Lung (tissue), 11 donors: ENCODE measurements at regions not wholly inside any gene's neighbourhood (a gene's known extent, or its start where the extent isn't known, plus 50 kb on each side); places are given as distances from the start of the nearest gene placed in this dataset.

Experiments
- ATAC-seq: fragments of 200-7000 bp; cut with Tn5 transposase; one replicate; pipeline ENCODE4 v1.9.1; 2020; ENCODE audit warnings: moderate number of reproducible peaks; ENCODE audit not compliant: insufficient read depth, low FRiP score
- DNase-seq, 3 donors: peaks; one replicate each; pipeline ENCODE4 v3.0.0-alpha.2; 2013 to 2017
- H3K27ac ChIP-seq, 2 donors: one replicate each; pipeline ENCODE4 v1.5.1; 2013; ENCODE audit warnings: mild to moderate bottlenecking in 2 of 2, moderate library complexity in 2 of 2, control low read depth in 1 of 2, inconsistent platforms in 1 of 2, low read depth in 1 of 2, low read length in 1 of 2
- H3K27me3 ChIP-seq, 3 donors: one replicate each; pipeline ENCODE4 v1.5.1; 2013; ENCODE audit warnings: low read length in 2 of 3; ENCODE audit not compliant: control insufficient read depth in 3 of 3, insufficient read depth in 3 of 3
- H3K36me3 ChIP-seq, 4 donors: one replicate each; pipeline ENCODE4 v1.5.1; 2013; ENCODE audit warnings: low read length in 4 of 4, mild to moderate bottlenecking in 1 of 4, moderate library complexity in 1 of 4; ENCODE audit not compliant: control insufficient read depth in 4 of 4, insufficient read depth in 4 of 4
- H3K4me1 ChIP-seq, 5 donors: one replicate each; pipeline ENCODE4 v1.5.1; 2013; ENCODE audit warnings: low read length in 5 of 5, mild to moderate bottlenecking in 2 of 5, moderate library complexity in 1 of 5; ENCODE audit not compliant: control insufficient read depth in 5 of 5, insufficient read depth in 5 of 5
- H3K4me3 ChIP-seq: one replicate; pipeline ENCODE4 v1.5.1; 2013; ENCODE audit warnings: mild to moderate bottlenecking, control low read depth, moderate library complexity
- H3K9ac ChIP-seq, 2 donors: one replicate each; pipeline ENCODE4 v1.5.1; 2013; ENCODE audit warnings: low read length in 2 of 2, control low read depth in 1 of 2; ENCODE audit not compliant: insufficient read depth in 1 of 2
- H3K9me3 ChIP-seq, 4 donors: one replicate each; pipeline ENCODE4 v1.5.1; 2013; ENCODE audit warnings: low read length in 3 of 4, mild to moderate bottlenecking in 1 of 4, moderate library complexity in 1 of 4; ENCODE audit not compliant: control insufficient read depth in 4 of 4, insufficient read depth in 3 of 4
- CTCF ChIP-seq: IDR thresholded peaks from 2 replicates; pipeline ENCODE4 v1.5.1; 2012; ENCODE audit warnings: mild to moderate bottlenecking; ENCODE audit errors: control extremely low read depth, extremely low read depth
- WGBS, 2 donors: extraction: QIAGEN DNeasy Blood & Tissue Kit; methylation state at CpG; one replicate each; pipeline ENCODE4 v1.1.7; 2013; 5-methylcytosine and 5-hydroxymethylcytosine counted together
- donor health status: control.
- donor health status: control.
- donor health status: Bipolar disorder and iron deficiency.
- donor health status: healthy.
- donor health status: DM: yes; HTN: yes; CAD: no.

GRCh38 chr20:39135885-39136544, 173.9 kb downstream of the DHX35 start:
- no peaks in the 10 kb centered on the region for H3K4me1 ChIP-seq
- H3K36me3 ChIP-seq, result no peaks in the 10 kb centered on the region
- H3K27ac ChIP-seq, result no peak overlapping the region
- H3K9me3 ChIP-seq, result peaks cover 0 to 3% (median 0%) of the 10 kb centered on the region in 4 donors
- DNase-seq (no peak), ATAC-seq (no peak)
- no peak overlapping the region for H3K4me3 ChIP-seq
- H3K9ac ChIP-seq, result no peak overlapping the region
- TF ChIP-seq CTCF, result no peak
- peaks cover 0 to 4% (median 2%) of the 10 kb centered on the region in 3 donors for H3K27me3 ChIP-seq
- 89% methylated on average over 15 of the region's 15 CpGs for WGBS, 2 donors

GRCh38 chr20:39133201-39133600, 171.1 kb downstream of the DHX35 start:
- Histone ChIP-seq H3K9ac (no peak overlapping the region), H3K36me3 (no peaks in the 10 kb centered on the region), H3K4me1 (no peaks in the 10 kb centered on the region), H3K9me3 (peaks cover 0 to 3% (median 0%) of the 10 kb centered on the region in 4 donors), H3K4me3 (no peak overlapping the region), H3K27ac (no peak overlapping the region), H3K27me3 (peaks cover 0 to 4% (median 2%) of the 10 kb centered on the region in 3 donors)
- TF ChIP-seq CTCF, result no peak
- 92 to 95% methylated on average over 4 of the region's 4 CpGs for WGBS, 2 donors
- DNase-seq (no peak), ATAC-seq (no peak)

- no peaks in the 10 kb centered on the region for H3K4me1 ChIP-seq
- no peaks in the 10 kb centered on the region for H3K36me3 ChIP-seq
- 88 to 93% methylated on average over 5 of the region's 5 CpGs for WGBS, 2 donors
- H3K27ac ChIP-seq, result no peak overlapping the region
- H3K9ac ChIP-seq, result no peak overlapping the region
- ATAC-seq (no peak), DNase-seq (no peak)
- no peak overlapping the region for H3K4me3 ChIP-seq
- H3K27me3 ChIP-seq, result peaks cover 0 to 4% (median 0%) of the 10 kb centered on the region in 3 donors
- TF ChIP-seq CTCF, result no peak
- peaks cover 0 to 3% (median 0%) of the 10 kb centered on the region in 4 donors for H3K9me3 ChIP-seq
Observed at GRCh38 chr20:39132511-39132910, 170.4 kb downstream of the DHX35 start.

- Histone ChIP-seq H3K36me3 (no peaks in the 10 kb centered on the region), H3K27ac (no peak overlapping the region), H3K27me3 (peaks cover 0 to 4% (median 0%) of the 10 kb centered on the region in 3 donors), H3K9me3 (peaks cover 0 to 3% (median 0%) of the 10 kb centered on the region in 4 donors), H3K9ac (no peak overlapping the region), H3K4me3 (no peak overlapping the region), H3K4me1 (no peaks in the 10 kb centered on the region)
- TF ChIP-seq CTCF, result no peak
- no peak for ATAC-seq
- no peak for DNase-seq
Observed at GRCh38 chr20:39132093-39132492, 169.9 kb downstream of the DHX35 start.
